ENCODE measurements at regions not wholly inside any gene's neighbourhood (a gene's known extent, or its start where the extent isn't known, plus 50 kb on each side); places are given as distances from the start of the nearest gene placed in this dataset.

DNA sequence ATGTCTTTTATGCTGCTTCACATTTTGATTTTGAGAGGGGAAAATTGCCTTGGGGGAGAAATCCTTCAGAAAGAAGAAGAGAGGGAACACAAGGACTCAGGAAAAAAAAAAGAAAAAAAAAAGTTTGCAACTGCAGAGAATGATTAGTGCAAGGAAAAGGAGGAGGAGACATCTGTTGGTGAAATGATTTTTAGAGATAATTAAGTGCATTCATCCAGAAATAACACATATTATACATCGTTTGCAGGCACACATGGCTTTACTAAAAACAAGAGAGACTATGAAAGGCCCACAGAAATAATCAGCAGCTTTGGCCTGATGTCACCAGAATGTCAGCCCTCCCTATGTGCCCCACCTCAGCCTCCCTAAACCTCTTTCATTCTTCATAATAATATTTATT, 1058.2 kb downstream of the PCDH9 start:
- Mint-ChIP-seq H3K27me3 (ENCODE audit: unreplicated experiment) (no peaks in the 10 kb centered on the region), H3K9me3 (ENCODE audit: unreplicated experiment) (no peaks in the 10 kb centered on the region), H3K36me3 (ENCODE audit: unreplicated experiment) (no peaks in the 10 kb centered on the region), H3K27ac (ENCODE audit: unreplicated experiment) (peak overlapping the region; percentile 16), H3K4me3 (ENCODE audit: unreplicated experiment) (no peak overlapping the region), H3K4me1 (ENCODE audit: unreplicated experiment) (peaks cover 31% of the 10 kb centered on the region)
- TF ChIP-seq, protein P1, sequence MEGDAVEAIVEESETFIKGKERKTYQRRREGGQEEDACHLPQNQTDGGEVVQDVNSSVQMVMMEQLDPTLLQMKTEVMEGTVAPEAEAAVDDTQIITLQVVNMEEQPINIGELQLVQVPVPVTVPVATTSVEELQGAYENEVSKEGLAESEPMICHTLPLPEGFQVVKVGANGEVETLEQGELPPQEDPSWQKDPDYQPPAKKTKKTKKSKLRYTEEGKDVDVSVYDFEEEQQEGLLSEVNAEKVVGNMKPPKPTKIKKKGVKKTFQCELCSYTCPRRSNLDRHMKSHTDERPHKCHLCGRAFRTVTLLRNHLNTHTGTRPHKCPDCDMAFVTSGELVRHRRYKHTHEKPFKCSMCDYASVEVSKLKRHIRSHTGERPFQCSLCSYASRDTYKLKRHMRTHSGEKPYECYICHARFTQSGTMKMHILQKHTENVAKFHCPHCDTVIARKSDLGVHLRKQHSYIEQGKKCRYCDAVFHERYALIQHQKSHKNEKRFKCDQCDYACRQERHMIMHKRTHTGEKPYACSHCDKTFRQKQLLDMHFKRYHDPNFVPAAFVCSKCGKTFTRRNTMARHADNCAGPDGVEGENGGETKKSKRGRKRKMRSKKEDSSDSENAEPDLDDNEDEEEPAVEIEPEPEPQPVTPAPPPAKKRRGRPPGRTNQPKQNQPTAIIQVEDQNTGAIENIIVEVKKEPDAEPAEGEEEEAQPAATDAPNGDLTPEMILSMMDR (IDR thresholded peaks at IDR 0.05), result no peak
- DNase-seq (ENCODE audit: extremely low spot score, unreplicated experiment), result no peak

- H3K36me3 Mint-ChIP-seq (ENCODE audit: unreplicated experiment), result no peaks in the 10 kb centered on the region
- peaks cover 2% of the 10 kb centered on the region for H3K4me1 Mint-ChIP-seq (ENCODE audit: unreplicated experiment)
- TF ChIP-seq, protein P1 (IDR thresholded peaks at IDR 0.05), result no peak
- DNase-seq (ENCODE audit: extremely low spot score, unreplicated experiment), result no peak
- no peaks in the 10 kb centered on the region for H3K9me3 Mint-ChIP-seq (ENCODE audit: unreplicated experiment)
- H3K27me3 Mint-ChIP-seq (ENCODE audit: unreplicated experiment), result no peaks in the 10 kb centered on the region
- no peak overlapping the region for H3K27ac Mint-ChIP-seq (ENCODE audit: unreplicated experiment)
- no peak overlapping the region for H3K4me3 Mint-ChIP-seq (ENCODE audit: unreplicated experiment)
These were observed 1067.7 kb downstream of the PCDH9 start for GRCh38 chr13:66162470-66162869.

GRCh38 chr13:66159511-66159910, 1070.6 kb downstream of the PCDH9 start:
- Mint-ChIP-seq H3K36me3 (ENCODE audit: unreplicated experiment) (no peaks in the 10 kb centered on the region), H3K27ac (ENCODE audit: unreplicated experiment) (no peak overlapping the region), H3K4me1 (ENCODE audit: unreplicated experiment) (peaks cover 15% of the 10 kb centered on the region), H3K9me3 (ENCODE audit: unreplicated experiment) (peaks cover 5% of the 10 kb centered on the region), H3K27me3 (ENCODE audit: unreplicated experiment) (no peaks in the 10 kb centered on the region), H3K4me3 (ENCODE audit: unreplicated experiment) (no peak overlapping the region)
- TF ChIP-seq, protein P1 (IDR thresholded peaks at IDR 0.05), result no peak
- DNase-seq (ENCODE audit: extremely low spot score, unreplicated experiment), result no peak

GRCh38 chr13:66154976-66155375, 1075.2 kb downstream of the PCDH9 start:
- no peaks in the 10 kb centered on the region for H3K27me3 Mint-ChIP-seq (ENCODE audit: unreplicated experiment)
- DNase-seq (ENCODE audit: extremely low spot score, unreplicated experiment), result no peak

GRCh38 chr13:66154354-66154753, 1075.8 kb downstream of the PCDH9 start:
- no peaks in the 10 kb centered on the region for H3K36me3 Mint-ChIP-seq (ENCODE audit: unreplicated experiment)
- peaks cover 17% of the 10 kb centered on the region for H3K4me1 Mint-ChIP-seq (ENCODE audit: unreplicated experiment)
- H3K4me3 Mint-ChIP-seq (ENCODE audit: unreplicated experiment), result no peak overlapping the region
- peaks cover 5% of the 10 kb centered on the region for H3K9me3 Mint-ChIP-seq (ENCODE audit: unreplicated experiment)
- TF ChIP-seq, protein P1 (IDR thresholded peaks at IDR 0.05), result no peak
- DNase-seq (ENCODE audit: extremely low spot score, unreplicated experiment), result no peak
- no peaks in the 10 kb centered on the region for H3K27me3 Mint-ChIP-seq (ENCODE audit: unreplicated experiment)
- H3K27ac Mint-ChIP-seq (ENCODE audit: unreplicated experiment), result no peak overlapping the region

More at GRCh38 chr13:66154976-66155375, 1075.2 kb downstream of the PCDH9 start:
- Mint-ChIP-seq H3K4me1 (ENCODE audit: unreplicated experiment) (peaks cover 17% of the 10 kb centered on the region), H3K36me3 (ENCODE audit: unreplicated experiment) (no peaks in the 10 kb centered on the region), H3K27ac (ENCODE audit: unreplicated experiment) (peak overlapping the region; percentile 56), H3K9me3 (ENCODE audit: unreplicated experiment) (peaks cover 5% of the 10 kb centered on the region), H3K4me3 (ENCODE audit: unreplicated experiment) (no peak overlapping the region)
- TF ChIP-seq, protein P1 (IDR thresholded peaks at IDR 0.05), result no peak
